ENCODE measurements at regions not wholly inside any gene's neighbourhood (a gene's known extent, or its start where the extent isn't known, plus 50 kb on each side); places are given as distances from the start of the nearest gene placed in this dataset.
"Not testable (repeated sequence)": the region's sequence is repeated elsewhere in the genome, so short reads cannot be mapped to it uniquely, and the experiment has no call there.

GRCh38 chr3:106421426-106421825, 552.6 kb upstream of the CBLB start:
- DNase-seq = no peak

- no peak for DNase-seq
Observed at GRCh38 chr3:106421909-106422308, 553.1 kb upstream of the CBLB start.

- no peak for DNase-seq
Observed at GRCh38 chr3:106423321-106424225, 554.8 kb upstream of the CBLB start.

- no peak for DNase-seq
Observed at GRCh38 chr3:106425026-106425425, 556.2 kb upstream of the CBLB start.

GRCh38 chr3:106425916-106426315, 557.1 kb upstream of the CBLB start:
- DNase-seq = no peak

- no peak for DNase-seq
Observed at GRCh38 chr3:106428565-106428994, 559.8 kb upstream of the CBLB start.

GRCh38 chr3:106431721-106432120, 562.9 kb upstream of the CBLB start:
- DNase-seq = no peak

GRCh38 chr3:106435899-106436453, 567.2 kb upstream of the CBLB start:
- DNase-seq = no peak

GRCh38 chr3:106438887-106439286, 570.1 kb upstream of the CBLB start:
- DNase-seq = no peak

- no peak for DNase-seq
Observed at GRCh38 chr3:106440672-106441071, 571.9 kb upstream of the CBLB start.

- DNase-seq = no peak
Observed at GRCh38 chr3:106446271-106446670, 577.5 kb upstream of the CBLB start.

GRCh38 chr3:106447723-106448301, 579.0 kb upstream of the CBLB start:
- DNase-seq = no peak

GRCh38 chr3:106448372-106448966, 579.7 kb upstream of the CBLB start:
- not testable (repeated sequence) for DNase-seq

GRCh38 chr3:106452096-106452495, 583.3 kb upstream of the CBLB start:
- DNase-seq = no peak

GRCh38 chr3:106454497-106454896, 585.7 kb upstream of the CBLB start:
- no peak for DNase-seq

GRCh38 chr3:106457281-106458180, 588.7 kb upstream of the CBLB start:
- DNase-seq = no peak

GRCh38 chr3:106458952-106459351, 590.1 kb upstream of the CBLB start:
- DNase-seq = no peak

GRCh38 chr3:106466881-106467280, 598.1 kb upstream of the CBLB start:
- no peak for DNase-seq

GRCh38 chr3:106473576-106474475, 605.0 kb upstream of the CBLB start:
- DNase-seq = no peak

- no peak for DNase-seq
Observed at GRCh38 chr3:106482451-106482850, 613.6 kb upstream of the CBLB start.

- DNase-seq = no peak
Observed at GRCh38 chr3:106485217-106485616, 616.4 kb upstream of the CBLB start.

- no peak for DNase-seq
Observed at GRCh38 chr3:106485802-106486201, 617.0 kb upstream of the CBLB start.

Data from NCI-H526 treated with DMSO at 0.1 percent for 48 hours (cell line).